Tibial nerve (tissue), 4 donors: ENCODE measurements at regions not wholly inside any gene's neighbourhood (a gene's known extent, or its start where the extent isn't known, plus 50 kb on each side); places are given as distances from the start of the nearest gene placed in this dataset.
A peak's percentile ranks its signal among the peaks of the same experiment; 100 is the strongest.

Experiments used
- DNase-seq, 2 donors: peaks; one replicate each; pipeline ENCODE4 v3.0.0-alpha.2; 2019; ENCODE audit warnings: low spot score in 2 of 2
- H3K27ac ChIP-seq, 4 donors: fragments of 200-600 bp; sonication (generic) in 3 of 4; one replicate each; pipeline ENCODE4 v1.5.1; 2017 to 2019; ENCODE audit warnings: mild to moderate bottlenecking in 1 of 4
- H3K27me3 ChIP-seq, 2 donors: fragments of 200-600 bp; sonication (generic) in 1 of 2; one replicate each; pipeline versions ENCODE4 v1.5.1 to v1.6.0; 2017 to 2019
- H3K36me3 ChIP-seq, 3 donors: fragments of 200-600 bp; sonication (generic); one replicate each; pipeline ENCODE4 v1.5.1; 2018 to 2019
- H3K4me1 ChIP-seq, 4 donors: fragments of 200-600 bp; sonication (generic) in 3 of 4; one replicate each; pipeline ENCODE4 v1.5.1; 2017 to 2019
- H3K4me3 ChIP-seq, 4 donors: fragments of 200-600 bp; sonication (generic) in 3 of 4; one replicate each; pipeline ENCODE4 v1.5.1; 2017 to 2019; ENCODE audit warnings: mild to moderate bottlenecking in 1 of 4, moderate library complexity in 1 of 4
- H3K9me3 ChIP-seq, 4 donors: fragments of 200-600 bp; sonication (generic) in 3 of 4; one replicate each; pipeline ENCODE4 v1.5.1; 2017 to 2019
- CTCF ChIP-seq, 5 experiments: fragments of 200-600 bp in 3 of 5; fragments of 450-650 bp in 2 of 5; sonication (generic) in 3 of 5; IDR thresholded peaks; one replicate each; pipeline ENCODE4 v1.5.1; 2016 to 2019; ENCODE audit warnings: antibody characterized with exemption in 5 of 5, mild to moderate bottlenecking in 3 of 5, moderate library complexity in 2 of 5
- EP300 ChIP-seq, 2 donors: sonication (generic); formaldehyde crosslinking; IDR thresholded peaks; one replicate each; pipeline ENCODE4 v1.6.1; 2017; ENCODE audit warnings: antibody characterized with exemption in 2 of 2, mild to moderate bottlenecking in 1 of 2
- POLR2A ChIP-seq, 2 donors: fragments of 450-650 bp; IDR thresholded peaks; one replicate each; pipeline ENCODE4 v1.6.1; 2017; ENCODE audit warnings: antibody characterized with exemption in 2 of 2, mild to moderate bottlenecking in 2 of 2, moderate library complexity in 2 of 2
- WGBS, 2 donors: methylation state at CpG; one replicate each; pipeline ENCODE4 v1.1.5; 2018; 5-methylcytosine and 5-hydroxymethylcytosine counted together

DNA sequence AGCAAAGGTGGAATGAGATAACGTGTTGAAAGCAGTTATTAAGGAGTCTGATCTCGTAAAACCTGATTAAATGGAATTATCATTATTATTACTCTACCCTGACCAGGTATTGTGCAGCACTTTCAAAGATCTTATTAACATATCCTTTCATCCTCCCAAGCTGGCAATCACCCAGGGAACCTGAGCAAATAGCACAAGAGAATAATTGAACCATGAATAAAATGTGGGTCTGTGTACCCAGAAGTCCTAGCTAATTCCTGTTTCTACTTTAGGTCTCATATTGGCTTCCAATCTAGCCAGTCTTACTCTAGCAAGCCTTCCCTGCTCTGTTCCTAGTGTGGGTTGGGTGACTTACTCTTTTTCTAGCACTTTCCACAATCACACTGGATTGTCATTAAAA is 162.2 kb upstream of the STK32A start:
- Histone ChIP-seq H3K4me1 (peaks cover 0 to 3% (median 0%) of the 10 kb centered on the region in 4 donors), H3K9me3 (no peaks in the 10 kb centered on the region), H3K36me3 (no peaks in the 10 kb centered on the region), H3K27ac (peak overlapping the region in 1 of 4 donors; percentile 26), H3K4me3 (no peak overlapping the region), H3K27me3 (no peaks in the 10 kb centered on the region)
- no peak for DNase-seq
- TF ChIP-seq CTCF (IDR thresholded peaks at IDR 0.05) (no peak), POLR2A (IDR thresholded peaks at IDR 0.05) (no peak), EP300 (IDR thresholded peaks at IDR 0.05) (no peak)
- 66 to 69% methylated on average over 2 of the region's 2 CpGs for WGBS, 2 donors

DNA sequence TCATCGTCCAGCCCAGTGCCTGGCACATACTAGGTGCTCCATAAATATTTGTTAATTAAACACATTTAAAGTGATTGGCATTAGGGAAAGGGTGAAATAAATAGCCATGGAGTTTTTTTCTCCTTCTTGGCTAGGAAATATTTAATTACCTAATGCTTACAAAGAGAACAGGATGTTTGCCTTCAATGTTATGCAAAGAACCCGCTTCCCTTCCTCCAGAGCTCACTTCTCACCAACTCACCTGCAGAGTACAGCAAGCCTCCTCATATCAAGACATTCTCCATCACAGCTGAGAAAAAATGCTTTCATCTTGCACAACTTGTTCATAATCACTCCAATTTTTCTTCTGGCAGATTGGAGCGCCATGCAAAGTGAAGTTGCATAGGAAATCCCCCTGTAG is 161.7 kb upstream of the STK32A start:
- DNase-seq = no peak
- WGBS, 2 donors = 78 to 86% methylated on average over 3 of the region's 3 CpGs
- Histone ChIP-seq H3K27ac (peak overlapping the region in 1 of 4 donors; percentile 26), H3K27me3 (no peaks in the 10 kb centered on the region), H3K4me1 (peaks cover 0 to 3% (median 0%) of the 10 kb centered on the region in 4 donors), H3K36me3 (no peaks in the 10 kb centered on the region), H3K4me3 (no peak overlapping the region), H3K9me3 (no peaks in the 10 kb centered on the region)
- TF ChIP-seq EP300 (IDR thresholded peaks at IDR 0.05) = no peak
- no peak for TF ChIP-seq POLR2A (IDR thresholded peaks at IDR 0.05)
- no peak for TF ChIP-seq CTCF (IDR thresholded peaks at IDR 0.05)

DNA sequence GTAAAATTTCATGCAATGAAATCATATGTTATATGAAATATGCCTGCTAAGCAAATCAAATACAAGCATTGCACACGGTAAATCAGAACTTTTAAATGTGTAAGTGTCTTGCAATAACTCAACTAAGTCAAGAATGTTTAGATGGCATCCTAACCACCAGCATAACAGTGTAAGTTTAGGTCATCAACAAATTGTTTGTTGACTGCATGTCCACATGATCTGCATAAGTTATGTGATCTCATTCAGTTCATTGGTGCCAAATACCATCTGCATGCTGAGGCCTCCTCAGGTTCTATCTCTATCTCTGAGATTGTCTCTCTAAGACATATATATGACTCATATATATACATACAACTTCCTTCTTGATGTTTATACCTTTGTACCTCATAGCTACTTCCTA is 159.6 kb upstream of the STK32A start:
- Histone ChIP-seq H3K27me3 (no peaks in the 10 kb centered on the region), H3K4me3 (no peak overlapping the region), H3K27ac (peak overlapping the region in 2 of 4 donors; percentile 25 to 64), H3K9me3 (no peaks in the 10 kb centered on the region), H3K36me3 (no peaks in the 10 kb centered on the region), H3K4me1 (peaks cover 0 to 3% (median 0%) of the 10 kb centered on the region in 4 donors)
- TF ChIP-seq EP300 (IDR thresholded peaks at IDR 0.05) (no peak), POLR2A (IDR thresholded peaks at IDR 0.05) (no peak), CTCF (IDR thresholded peaks at IDR 0.05) (no peak)
- 0 to 52% methylated on average over 1 of the region's 1 CpG for whole genome bisulfite sequencing, 2 donors
- DNase-seq = no peak

DNA sequence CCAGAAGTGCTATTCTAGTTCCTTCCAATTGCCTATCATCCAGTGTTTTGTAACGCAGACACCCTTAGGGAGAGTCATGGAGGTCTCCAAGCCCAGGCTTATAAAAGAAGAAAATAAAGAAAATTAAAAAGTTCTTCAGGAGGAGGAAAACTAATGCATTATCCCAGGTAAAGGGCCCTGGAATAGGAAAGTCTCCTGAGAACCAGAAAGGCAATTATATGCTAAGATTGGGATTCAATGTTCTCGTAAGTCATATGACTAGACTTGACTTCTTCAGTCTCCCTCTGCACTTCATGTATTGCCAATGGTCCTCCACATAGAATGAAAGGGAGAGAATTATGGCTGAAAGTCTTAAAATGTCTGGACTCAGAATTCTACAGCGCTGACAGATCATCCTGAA is 154.4 kb upstream of the STK32A start:
- 39 to 40% methylated on average over 3 of the region's 3 CpGs for WGBS, 2 donors

DNA sequence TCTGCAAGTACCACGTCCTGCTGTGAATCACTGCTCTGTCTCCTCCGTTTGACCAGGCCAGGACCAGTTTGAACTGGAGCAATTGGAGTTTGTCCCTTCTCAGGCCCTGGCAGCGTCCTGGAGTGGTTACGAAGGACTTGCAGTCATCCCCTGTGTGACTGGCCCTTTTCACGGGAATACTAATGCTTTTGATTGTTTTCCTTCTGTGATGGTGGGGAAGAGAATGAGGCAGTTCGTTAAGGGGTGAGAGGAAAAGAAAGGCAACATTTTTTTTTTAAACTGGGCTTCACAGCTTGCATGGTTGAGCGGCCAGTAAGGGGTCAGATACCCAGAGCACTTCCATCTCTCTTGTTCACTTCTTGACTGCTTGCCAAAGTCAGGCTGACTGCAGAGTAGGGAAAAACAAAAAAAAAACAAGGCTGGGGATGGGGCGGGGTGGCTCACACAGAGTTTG is 153.5 kb upstream of the STK32A start:
- 27 to 28% methylated on average over 8 of the region's 8 CpGs for WGBS, 2 donors
- Histone ChIP-seq H3K27ac (peak overlapping the region; percentile 36 to 92 (median 72)), H3K27me3 (no peaks in the 10 kb centered on the region), H3K9me3 (no peaks in the 10 kb centered on the region), H3K4me3 (peak overlapping the region; percentile 7 to 34 (median 27)), H3K4me1 (peaks cover 0 to 23% (median 0%) of the 10 kb centered on the region in 4 donors), H3K36me3 (no peaks in the 10 kb centered on the region)
- DNase-seq = peak in 1 of 2 donors; percentile 16
- TF ChIP-seq EP300 (IDR thresholded peaks at IDR 0.05) (peak in 1 of 2 donors; percentile 80), POLR2A (IDR thresholded peaks at IDR 0.05) (peak in 1 of 2 donors; percentile 47), CTCF (IDR thresholded peaks at IDR 0.05) (no peak)

More for the DNA sequence above, 154.4 kb upstream of the STK32A start:
- Histone ChIP-seq H3K27me3 (no peaks in the 10 kb centered on the region), H3K4me1 (peaks cover 0 to 21% (median 0%) of the 10 kb centered on the region in 4 donors), H3K4me3 (peak overlapping the region; percentile 14 to 34 (median 27)), H3K27ac (peak overlapping the region; percentile 31 to 92 (median 72)), H3K36me3 (no peaks in the 10 kb centered on the region), H3K9me3 (no peaks in the 10 kb centered on the region)
- no peak for DNase-seq
- TF ChIP-seq EP300 (IDR thresholded peaks at IDR 0.05) (no peak), CTCF (IDR thresholded peaks at IDR 0.05) (no peak), POLR2A (IDR thresholded peaks at IDR 0.05) (no peak)
